ENCODE measurements at regions not wholly inside any gene's neighbourhood (a gene's known extent, or its start where the extent isn't known, plus 50 kb on each side); places are given as distances from the start of the nearest gene placed in this dataset.

DNA sequence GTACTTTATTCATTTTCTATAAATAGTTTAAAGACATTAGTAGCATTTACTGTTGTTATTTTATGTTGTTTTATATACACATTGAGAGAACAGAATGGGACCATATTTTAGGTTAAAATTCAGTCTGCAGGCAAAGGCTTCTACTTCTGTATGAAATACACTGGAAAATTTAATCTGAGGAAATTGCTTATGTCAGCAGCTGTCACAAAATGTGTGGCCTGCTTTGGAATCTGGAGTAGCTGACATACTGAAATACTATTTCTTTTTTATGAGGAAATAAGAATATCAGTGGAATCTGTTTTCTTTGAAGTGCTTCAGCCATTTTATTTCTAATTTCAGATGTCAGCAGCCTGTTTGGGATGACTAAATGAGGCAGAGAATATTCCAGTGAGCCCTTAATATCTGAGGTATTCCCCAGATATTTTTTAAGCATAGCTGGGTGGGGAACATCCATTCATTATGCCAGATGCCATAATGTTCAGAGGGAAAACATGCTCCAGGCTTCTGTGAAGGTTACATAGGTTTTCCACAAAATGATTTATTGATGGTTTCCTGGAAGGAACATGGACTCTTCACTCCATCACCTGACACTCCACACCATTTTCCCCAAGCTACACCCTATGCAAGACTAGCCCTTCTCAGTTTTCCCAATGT lies 267.1 kb downstream of the ARL4A start:
- TF ChIP-seq CTCF (IDR thresholded peaks at IDR 0.05; ENCODE audit: unreplicated experiment in 3 of 3) = no peak
- Mint-ChIP-seq H3K27ac (no peak overlapping the region), H3K27me3 (ENCODE audit: low read depth) (no peaks in the 10 kb centered on the region), H3K9me3 (no peaks in the 10 kb centered on the region), H3K4me1 (peaks cover 9% of the 10 kb centered on the region), H3K36me3 (ENCODE audit: low read depth) (no peaks in the 10 kb centered on the region), H3K4me3 (no peak overlapping the region)

GRCh38 chr7:12957487-12957886 lies 270.1 kb downstream of the ARL4A start:
- Mint-ChIP-seq H3K27me3 (ENCODE audit: low read depth) (no peaks in the 10 kb centered on the region), H3K4me1 (peaks cover 13% of the 10 kb centered on the region), H3K27ac (no peak overlapping the region)

GRCh38 chr7:12961910-12962480 lies 274.6 kb downstream of the ARL4A start:
- Mint-ChIP-seq H3K36me3 (ENCODE audit: low read depth) (no peaks in the 10 kb centered on the region), H3K4me3 (no peak overlapping the region), H3K9me3 (no peaks in the 10 kb centered on the region), H3K27me3 (ENCODE audit: low read depth) (no peaks in the 10 kb centered on the region), H3K27ac (peak overlapping the region; percentile 1 to 3 (median 2)), H3K4me1 (peaks cover 24% of the 10 kb centered on the region)
- no peak for TF ChIP-seq CTCF (IDR thresholded peaks at IDR 0.05; ENCODE audit: unreplicated experiment in 3 of 3)

More at GRCh38 chr7:12957487-12957886, 270.1 kb downstream of the ARL4A start:
- no peaks in the 10 kb centered on the region for H3K36me3 Mint-ChIP-seq (ENCODE audit: low read depth)
- H3K4me3 Mint-ChIP-seq = no peak overlapping the region
- no peaks in the 10 kb centered on the region for H3K9me3 Mint-ChIP-seq
- no peak for TF ChIP-seq CTCF (IDR thresholded peaks at IDR 0.05; ENCODE audit: unreplicated experiment in 3 of 3)

DNA sequence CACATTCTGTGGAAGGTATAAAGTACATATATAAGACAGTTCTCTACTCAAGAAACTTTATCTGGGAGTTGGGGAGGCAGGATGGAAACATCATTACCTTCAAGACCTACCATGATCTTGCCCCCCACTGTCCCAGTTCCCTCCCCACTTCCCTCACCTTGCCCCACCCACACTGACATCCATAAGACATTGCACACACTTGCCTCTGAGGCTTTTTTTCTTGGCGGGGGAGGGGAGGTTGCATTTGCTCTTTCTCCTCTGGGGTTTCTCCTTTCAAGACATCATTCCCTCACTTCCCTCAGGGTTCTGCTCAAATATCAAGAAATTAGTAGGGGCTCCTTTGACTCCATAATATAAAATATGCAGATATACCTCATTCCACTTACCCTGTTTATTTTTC lies 276.0 kb downstream of the ARL4A start:
- Mint-ChIP-seq H3K4me1 (peaks cover 28% of the 10 kb centered on the region), H3K27ac (peak overlapping the region in 1 of 3 experiments; percentile 20), H3K9me3 (no peaks in the 10 kb centered on the region), H3K4me3 (no peak overlapping the region), H3K36me3 (ENCODE audit: low read depth) (no peaks in the 10 kb centered on the region), H3K27me3 (ENCODE audit: low read depth) (no peaks in the 10 kb centered on the region)
- no peak for TF ChIP-seq CTCF (IDR thresholded peaks at IDR 0.05; ENCODE audit: unreplicated experiment in 3 of 3)

DNA sequence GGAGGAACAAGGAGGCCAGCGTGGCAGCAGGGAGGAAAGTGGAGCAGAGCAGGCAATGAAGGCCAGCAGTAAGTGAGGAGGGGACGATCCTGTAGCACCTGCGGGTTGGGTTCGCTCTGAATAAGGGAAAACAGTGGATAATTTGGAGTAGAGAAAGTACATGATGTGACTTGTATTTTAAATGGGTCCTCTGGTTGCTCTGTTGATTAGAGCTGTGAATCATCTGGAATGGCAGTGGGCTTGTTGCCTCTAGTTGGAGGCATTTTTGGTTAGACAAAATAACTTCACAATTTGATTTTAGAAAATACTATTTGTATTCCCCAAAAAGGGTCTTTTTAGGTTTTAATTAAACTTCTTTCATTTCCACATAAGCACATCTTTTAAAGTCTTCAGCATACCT lies 277.4 kb downstream of the ARL4A start:
- TF ChIP-seq CTCF (IDR thresholded peaks at IDR 0.05; ENCODE audit: unreplicated experiment in 3 of 3) = no peak
- H3K4me3 Mint-ChIP-seq = no peak overlapping the region
- H3K4me1 Mint-ChIP-seq = peaks cover 30% of the 10 kb centered on the region
- no peaks in the 10 kb centered on the region for H3K27me3 Mint-ChIP-seq (ENCODE audit: low read depth)
- peak overlapping the region in 2 of 3 experiments; percentile 17 to 53 for H3K27ac Mint-ChIP-seq
- no peaks in the 10 kb centered on the region for H3K36me3 Mint-ChIP-seq (ENCODE audit: low read depth)
- no peaks in the 10 kb centered on the region for H3K9me3 Mint-ChIP-seq

GRCh38 chr7:12965767-12966166 lies 278.3 kb downstream of the ARL4A start:
- Mint-ChIP-seq H3K27ac (no peak overlapping the region), H3K27me3 (ENCODE audit: low read depth) (no peaks in the 10 kb centered on the region), H3K4me3 (no peak overlapping the region), H3K36me3 (ENCODE audit: low read depth) (no peaks in the 10 kb centered on the region), H3K9me3 (no peaks in the 10 kb centered on the region), H3K4me1 (peaks cover 35% of the 10 kb centered on the region)
- no peak for TF ChIP-seq CTCF (IDR thresholded peaks at IDR 0.05; ENCODE audit: unreplicated experiment in 3 of 3)
